ENCODE measurements at regions not wholly inside any gene's neighbourhood (a gene's known extent, or its start where the extent isn't known, plus 50 kb on each side); places are given as distances from the start of the nearest gene placed in this dataset.

DNA sequence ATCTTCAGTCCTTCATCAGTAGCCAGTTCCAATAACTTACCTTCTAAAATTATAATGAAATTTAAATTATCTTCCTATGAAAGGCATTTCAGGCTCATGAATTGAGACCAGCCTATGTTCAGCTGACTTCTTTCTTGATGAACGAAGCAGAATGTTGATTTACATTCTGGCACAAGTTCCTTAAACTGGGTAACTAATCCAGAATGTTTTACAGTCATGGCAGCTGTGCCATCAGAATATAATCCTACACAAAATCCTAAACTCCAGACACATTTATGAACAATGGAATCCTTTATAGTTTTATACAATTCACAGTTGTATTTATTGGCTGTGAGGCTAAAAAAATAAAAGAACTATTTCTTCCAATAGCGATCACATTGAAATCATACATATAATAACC, 97.3 kb upstream of the CPM start:
- Histone ChIP-seq H3K36me3 (ENCODE audit: insufficient read depth, low read length) (no peaks in the 10 kb centered on the region), H4K20me1 (ENCODE audit: insufficient read depth) (no peaks in the 10 kb centered on the region), H3K4me2 (ENCODE audit: low read length) (no peak overlapping the region), H2AFZ (ENCODE audit: low read depth, low read length) (no peak overlapping the region), H3K9ac (ENCODE audit: low read length) (no peak overlapping the region), H3K27ac (ENCODE audit: low read length) (no peak overlapping the region), H3K4me3 (ENCODE audit: low read length) (no peak overlapping the region), H3F3A (ENCODE audit: insufficient read depth, low read length, poor library complexity, severe bottlenecking) (no peaks in the 10 kb centered on the region), H3K9me2 (ENCODE audit: insufficient read depth, low read length) (no peaks in the 10 kb centered on the region), H3K27me3 (ENCODE audit: insufficient read depth, low read depth, low read length) (no peaks in the 10 kb centered on the region), H3K79me2 (replicated peaks; ENCODE audit: insufficient read depth, low read length) (no peaks in the 10 kb centered on the region), H3K9me3 (ENCODE audit: low read length) (no peaks in the 10 kb centered on the region)
- TF ChIP-seq EP300 (conservative IDR thresholded peaks at IDR 0.05; ENCODE audit: poor library complexity, severe bottlenecking) (no peak), EZH2 (IDR thresholded peaks at IDR 0.05; ENCODE audit: borderline replicate concordance, insufficient read depth, low read length, poor library complexity, severe bottlenecking) (no peak), MXI1 (conservative IDR thresholded peaks at IDR 0.05; ENCODE audit: poor library complexity, severe bottlenecking) (no peak), TAF1 (IDR thresholded peaks at IDR 0.05; ENCODE audit: low read depth) (no peak), SMC3 (conservative IDR thresholded peaks at IDR 0.05; ENCODE audit: poor library complexity) (no peak), RAD21 (conservative IDR thresholded peaks at IDR 0.05) (no peak), POLR2AphosphoS5 (IDR thresholded peaks at IDR 0.05) (no peak)
- TF ChIP-seq, protein P1, sequence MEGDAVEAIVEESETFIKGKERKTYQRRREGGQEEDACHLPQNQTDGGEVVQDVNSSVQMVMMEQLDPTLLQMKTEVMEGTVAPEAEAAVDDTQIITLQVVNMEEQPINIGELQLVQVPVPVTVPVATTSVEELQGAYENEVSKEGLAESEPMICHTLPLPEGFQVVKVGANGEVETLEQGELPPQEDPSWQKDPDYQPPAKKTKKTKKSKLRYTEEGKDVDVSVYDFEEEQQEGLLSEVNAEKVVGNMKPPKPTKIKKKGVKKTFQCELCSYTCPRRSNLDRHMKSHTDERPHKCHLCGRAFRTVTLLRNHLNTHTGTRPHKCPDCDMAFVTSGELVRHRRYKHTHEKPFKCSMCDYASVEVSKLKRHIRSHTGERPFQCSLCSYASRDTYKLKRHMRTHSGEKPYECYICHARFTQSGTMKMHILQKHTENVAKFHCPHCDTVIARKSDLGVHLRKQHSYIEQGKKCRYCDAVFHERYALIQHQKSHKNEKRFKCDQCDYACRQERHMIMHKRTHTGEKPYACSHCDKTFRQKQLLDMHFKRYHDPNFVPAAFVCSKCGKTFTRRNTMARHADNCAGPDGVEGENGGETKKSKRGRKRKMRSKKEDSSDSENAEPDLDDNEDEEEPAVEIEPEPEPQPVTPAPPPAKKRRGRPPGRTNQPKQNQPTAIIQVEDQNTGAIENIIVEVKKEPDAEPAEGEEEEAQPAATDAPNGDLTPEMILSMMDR (IDR thresholded peaks at IDR 0.05; ENCODE audit: poor library complexity, severe bottlenecking): no peak
- TF ChIP-seq, protein P2, sequence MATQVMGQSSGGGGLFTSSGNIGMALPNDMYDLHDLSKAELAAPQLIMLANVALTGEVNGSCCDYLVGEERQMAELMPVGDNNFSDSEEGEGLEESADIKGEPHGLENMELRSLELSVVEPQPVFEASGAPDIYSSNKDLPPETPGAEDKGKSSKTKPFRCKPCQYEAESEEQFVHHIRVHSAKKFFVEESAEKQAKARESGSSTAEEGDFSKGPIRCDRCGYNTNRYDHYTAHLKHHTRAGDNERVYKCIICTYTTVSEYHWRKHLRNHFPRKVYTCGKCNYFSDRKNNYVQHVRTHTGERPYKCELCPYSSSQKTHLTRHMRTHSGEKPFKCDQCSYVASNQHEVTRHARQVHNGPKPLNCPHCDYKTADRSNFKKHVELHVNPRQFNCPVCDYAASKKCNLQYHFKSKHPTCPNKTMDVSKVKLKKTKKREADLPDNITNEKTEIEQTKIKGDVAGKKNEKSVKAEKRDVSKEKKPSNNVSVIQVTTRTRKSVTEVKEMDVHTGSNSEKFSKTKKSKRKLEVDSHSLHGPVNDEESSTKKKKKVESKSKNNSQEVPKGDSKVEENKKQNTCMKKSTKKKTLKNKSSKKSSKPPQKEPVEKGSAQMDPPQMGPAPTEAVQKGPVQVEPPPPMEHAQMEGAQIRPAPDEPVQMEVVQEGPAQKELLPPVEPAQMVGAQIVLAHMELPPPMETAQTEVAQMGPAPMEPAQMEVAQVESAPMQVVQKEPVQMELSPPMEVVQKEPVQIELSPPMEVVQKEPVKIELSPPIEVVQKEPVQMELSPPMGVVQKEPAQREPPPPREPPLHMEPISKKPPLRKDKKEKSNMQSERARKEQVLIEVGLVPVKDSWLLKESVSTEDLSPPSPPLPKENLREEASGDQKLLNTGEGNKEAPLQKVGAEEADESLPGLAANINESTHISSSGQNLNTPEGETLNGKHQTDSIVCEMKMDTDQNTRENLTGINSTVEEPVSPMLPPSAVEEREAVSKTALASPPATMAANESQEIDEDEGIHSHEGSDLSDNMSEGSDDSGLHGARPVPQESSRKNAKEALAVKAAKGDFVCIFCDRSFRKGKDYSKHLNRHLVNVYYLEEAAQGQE (IDR thresholded peaks at IDR 0.05; ENCODE audit: borderline replicate concordance): no peak

DNA sequence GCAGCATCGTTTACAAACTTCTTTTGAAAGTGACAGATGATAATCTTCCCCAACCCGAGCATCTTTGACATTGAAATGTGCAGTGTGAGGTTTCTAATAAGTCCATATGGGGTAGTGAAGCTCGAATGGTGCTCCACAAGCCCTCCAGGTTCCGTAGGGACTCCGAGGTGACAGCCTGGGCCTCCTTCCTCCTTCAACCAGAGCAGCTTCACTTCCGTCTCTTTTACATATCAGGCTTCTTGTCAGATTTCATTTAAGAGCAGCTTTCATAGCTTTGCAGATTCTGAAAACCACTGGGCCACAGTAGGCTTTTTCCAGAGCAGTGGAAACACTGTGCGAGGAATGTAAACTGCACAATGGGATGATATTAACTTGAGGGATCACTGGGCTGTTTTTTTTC, 103.6 kb upstream of the CPM start:
- H4K20me1 ChIP-seq (ENCODE audit: insufficient read depth): no peaks in the 10 kb centered on the region
- TF ChIP-seq, protein P1 (IDR thresholded peaks at IDR 0.05; ENCODE audit: poor library complexity, severe bottlenecking): no peak
- TF ChIP-seq RAD21 (conservative IDR thresholded peaks at IDR 0.05) (no peak), POLR2AphosphoS5 (IDR thresholded peaks at IDR 0.05) (no peak), TAF1 (IDR thresholded peaks at IDR 0.05; ENCODE audit: low read depth) (no peak), MXI1 (conservative IDR thresholded peaks at IDR 0.05; ENCODE audit: poor library complexity, severe bottlenecking) (no peak), SMC3 (conservative IDR thresholded peaks at IDR 0.05; ENCODE audit: poor library complexity) (no peak), EP300 (conservative IDR thresholded peaks at IDR 0.05; ENCODE audit: poor library complexity, severe bottlenecking) (no peak)
- TF ChIP-seq, protein P2 (IDR thresholded peaks at IDR 0.05; ENCODE audit: borderline replicate concordance): no peak
- no peaks in the 10 kb centered on the region for H3K27me3 ChIP-seq (ENCODE audit: insufficient read depth, low read depth, low read length)
- H3K9me3 ChIP-seq (ENCODE audit: low read length): no peaks in the 10 kb centered on the region
- no peaks in the 10 kb centered on the region for H3K9me2 ChIP-seq (ENCODE audit: insufficient read depth, low read length)
- no peak overlapping the region for H3K27ac ChIP-seq (ENCODE audit: low read length)
- H3K4me3 ChIP-seq (ENCODE audit: low read length): no peak overlapping the region
- H3K79me2 ChIP-seq (replicated peaks; ENCODE audit: insufficient read depth, low read length): no peaks in the 10 kb centered on the region
- H3K9ac ChIP-seq (ENCODE audit: low read length): no peak overlapping the region
- H3K4me2 ChIP-seq (ENCODE audit: low read length): no peak overlapping the region
- no peaks in the 10 kb centered on the region for H3K36me3 ChIP-seq (ENCODE audit: insufficient read depth, low read length)
- no peaks in the 10 kb centered on the region for H3F3A ChIP-seq (ENCODE audit: insufficient read depth, low read length, poor library complexity, severe bottlenecking)
- H2AFZ ChIP-seq (ENCODE audit: low read depth, low read length): no peak overlapping the region

All from neural cell (in vitro differentiated cells).